GM12878 (cell line): ENCODE measurements at regions not wholly inside any gene's neighbourhood (a gene's known extent, or its start where the extent isn't known, plus 50 kb on each side); places are given as distances from the start of the nearest gene placed in this dataset.

Experiments used
- POLR2A ChIP-seq: IDR thresholded peaks from 2 replicates; pipeline ENCODE4 v1.6.1; 2011; ENCODE audit warnings: low read depth, mild to moderate bottlenecking, low read length
- RAD21 ChIP-seq: IDR thresholded peaks from 2 replicates; pipeline ENCODE4 v1.6.1; 2011; ENCODE audit warnings: mild to moderate bottlenecking, low read depth, low read length, moderate library complexity; ENCODE audit not compliant: insufficient read depth
- STAT1 ChIP-seq: fragments of 450-650 bp; conservative IDR thresholded peaks from 2 replicates; pipeline ENCODE4 v1.6.1; 2014; ENCODE audit warnings: antibody characterized with exemption, mild to moderate bottlenecking
- TF ChIP-seq, protein P1 (sequence below), 3 experiments: IDR thresholded peaks in 2 of 3; conservative IDR thresholded peaks in 1 of 3; 2 replicates each; pipeline ENCODE4 v1.5.1; 2011; ENCODE audit warnings: low read depth in 3 of 3, low read length in 3 of 3, mild to moderate bottlenecking in 3 of 3, control low read depth in 2 of 3, moderate library complexity in 2 of 3, inconsistent platforms in 1 of 3, mixed read lengths in 1 of 3; ENCODE audit not compliant: control insufficient read depth in 2 of 3, insufficient read depth in 1 of 3; ENCODE audit errors: extremely low read depth in 1 of 3

DNA sequence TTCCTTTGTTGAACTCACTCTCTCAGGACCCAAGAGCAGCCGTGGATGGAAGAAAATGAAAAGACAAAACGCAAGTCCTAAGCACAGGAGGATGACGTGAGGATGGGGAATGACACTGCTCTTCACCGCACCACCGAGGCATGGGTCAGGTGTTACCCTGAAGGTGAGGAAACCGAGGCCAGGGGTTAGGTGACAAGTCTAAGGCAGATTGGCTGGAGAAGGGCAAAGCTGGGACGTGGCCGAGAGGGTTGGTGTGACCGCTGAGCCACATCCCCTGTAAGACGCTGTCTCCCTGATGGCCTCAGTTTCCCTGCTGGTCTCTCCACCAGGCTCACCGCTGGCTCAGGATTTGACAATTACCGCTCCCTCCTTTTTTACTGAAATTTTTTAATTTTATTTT is 284.4 kb downstream of the CTTN start:
- TF ChIP-seq, protein P1, sequence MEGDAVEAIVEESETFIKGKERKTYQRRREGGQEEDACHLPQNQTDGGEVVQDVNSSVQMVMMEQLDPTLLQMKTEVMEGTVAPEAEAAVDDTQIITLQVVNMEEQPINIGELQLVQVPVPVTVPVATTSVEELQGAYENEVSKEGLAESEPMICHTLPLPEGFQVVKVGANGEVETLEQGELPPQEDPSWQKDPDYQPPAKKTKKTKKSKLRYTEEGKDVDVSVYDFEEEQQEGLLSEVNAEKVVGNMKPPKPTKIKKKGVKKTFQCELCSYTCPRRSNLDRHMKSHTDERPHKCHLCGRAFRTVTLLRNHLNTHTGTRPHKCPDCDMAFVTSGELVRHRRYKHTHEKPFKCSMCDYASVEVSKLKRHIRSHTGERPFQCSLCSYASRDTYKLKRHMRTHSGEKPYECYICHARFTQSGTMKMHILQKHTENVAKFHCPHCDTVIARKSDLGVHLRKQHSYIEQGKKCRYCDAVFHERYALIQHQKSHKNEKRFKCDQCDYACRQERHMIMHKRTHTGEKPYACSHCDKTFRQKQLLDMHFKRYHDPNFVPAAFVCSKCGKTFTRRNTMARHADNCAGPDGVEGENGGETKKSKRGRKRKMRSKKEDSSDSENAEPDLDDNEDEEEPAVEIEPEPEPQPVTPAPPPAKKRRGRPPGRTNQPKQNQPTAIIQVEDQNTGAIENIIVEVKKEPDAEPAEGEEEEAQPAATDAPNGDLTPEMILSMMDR (IDR thresholded peaks at IDR 0.05 in 2 of 3, conservative IDR thresholded peaks at IDR 0.05 in 1 of 3; ENCODE audit: control insufficient read depth in 2 of 3, extremely low read depth in 1 of 3, insufficient read depth in 1 of 3, low read depth in 3 of 3, low read length in 3 of 3), result no peak
- TF ChIP-seq POLR2A (no peak), STAT1 (no peak), RAD21 (no peak)
